BE2C (cell line): ENCODE measurements at regions not wholly inside any gene's neighbourhood (a gene's known extent, or its start where the extent isn't known, plus 50 kb on each side); places are given as distances from the start of the nearest gene placed in this dataset.

Experiments
- DNase-seq: peaks from one replicate; pipeline ENCODE4 v3.0.0-alpha.2; 2020
- H3K27me3 ChIP-seq: fragments of 250-450 bp; sonication (Bioruptor Pico); 2 replicates; pipeline ENCODE4 v1.5.1; 2020; ENCODE audit warnings: mild to moderate bottlenecking
- H3K36me3 ChIP-seq: fragments of 250-450 bp; sonication (Bioruptor Pico); 2 replicates; pipeline ENCODE4 v1.5.1; 2020; ENCODE audit warnings: mild to moderate bottlenecking
- H3K4me1 ChIP-seq: fragments of 250-450 bp; sonication (Bioruptor Pico); 2 replicates; pipeline ENCODE4 v1.5.1; 2020
- H3K4me3 ChIP-seq: 2 replicates; pipeline ENCODE4 v1.5.1; 2011; ENCODE audit warnings: low read depth, low read length
- H3K9me3 ChIP-seq: fragments of 250-450 bp; sonication (Bioruptor Pico); 2 replicates; pipeline ENCODE4 v1.5.1; 2020
- CTCF ChIP-seq: IDR thresholded peaks from 2 replicates; pipeline ENCODE4 v1.5.1; 2012; ENCODE audit warnings: mild to moderate bottlenecking, low read depth, low read length

GRCh38 chr3:115375362-115375761, 228.3 kb upstream of the ZBTB20 start:
- Histone ChIP-seq H3K4me1 (peaks cover 10% of the 10 kb centered on the region), H3K4me3 (no peak overlapping the region), H3K27me3 (no peaks in the 10 kb centered on the region), H3K36me3 (no peaks in the 10 kb centered on the region), H3K9me3 (no peaks in the 10 kb centered on the region)
- DNase-seq, result no peak
- TF ChIP-seq CTCF, result no peak

GRCh38 chr3:115380883-115381572, 233.9 kb upstream of the ZBTB20 start:
- Histone ChIP-seq H3K4me1 (peaks cover 24% of the 10 kb centered on the region), H3K4me3 (no peak overlapping the region), H3K36me3 (no peaks in the 10 kb centered on the region), H3K9me3 (no peaks in the 10 kb centered on the region), H3K27me3 (no peaks in the 10 kb centered on the region)
- no peak for DNase-seq
- TF ChIP-seq CTCF, result peak; percentile 36; the same call in 1 of the 2 replicates

GRCh38 chr3:115381573-115381912, 234.5 kb upstream of the ZBTB20 start:
- peak; percentile 67 for DNase-seq
- Histone ChIP-seq H3K4me1 (peaks cover 28% of the 10 kb centered on the region), H3K9me3 (no peaks in the 10 kb centered on the region), H3K27me3 (no peaks in the 10 kb centered on the region), H3K36me3 (no peaks in the 10 kb centered on the region), H3K4me3 (no peak overlapping the region)
- TF ChIP-seq CTCF, result no peak

GRCh38 chr3:115381931-115382330, 234.8 kb upstream of the ZBTB20 start:
- Histone ChIP-seq H3K27me3 (no peaks in the 10 kb centered on the region), H3K4me3 (no peak overlapping the region), H3K36me3 (no peaks in the 10 kb centered on the region), H3K9me3 (no peaks in the 10 kb centered on the region), H3K4me1 (peaks cover 30% of the 10 kb centered on the region)
- no peak for TF ChIP-seq CTCF
- DNase-seq, result no peak

GRCh38 chr3:115384381-115384780, 237.3 kb upstream of the ZBTB20 start:
- Histone ChIP-seq H3K4me1 (peaks cover 30% of the 10 kb centered on the region), H3K27me3 (no peaks in the 10 kb centered on the region), H3K36me3 (no peaks in the 10 kb centered on the region), H3K4me3 (no peak overlapping the region), H3K9me3 (no peaks in the 10 kb centered on the region)
- no peak for DNase-seq
- no peak for TF ChIP-seq CTCF

- no peak for TF ChIP-seq CTCF
- H3K36me3 ChIP-seq, result no peaks in the 10 kb centered on the region
- H3K4me3 ChIP-seq, result no peak overlapping the region
- H3K27me3 ChIP-seq, result no peaks in the 10 kb centered on the region
- DNase-seq, result peak; percentile 73
- H3K9me3 ChIP-seq, result no peaks in the 10 kb centered on the region
- H3K4me1 ChIP-seq, result peaks cover 37% of the 10 kb centered on the region
Measured at GRCh38 chr3:115385774-115386730, 237.3 kb upstream of the GAP43 start.
